NCI-H2196 treated with DMSO at 0.1 percent for 48 hours (cell line): ENCODE measurements at regions not wholly inside any gene's neighbourhood (a gene's known extent, or its start where the extent isn't known, plus 50 kb on each side); places are given as distances from the start of the nearest gene placed in this dataset.

Experiments used
- DNase-seq: peaks from one replicate; lab custom pipeline; 2025; ENCODE audit not compliant: unreplicated experiment; lab: John Stamatoyannopoulos, UW

- no peak for DNase-seq
These were observed 577.1 kb downstream of the PLPP3 start for GRCh38 chr1:56002231-56002630.

GRCh38 chr1:56000424-56000823 is 578.9 kb downstream of the PLPP3 start:
- no peak for DNase-seq

GRCh38 chr1:55997536-55997935 is 581.8 kb downstream of the PLPP3 start:
- DNase-seq: no peak

- no peak for DNase-seq
These were observed 585.6 kb downstream of the PLPP3 start for GRCh38 chr1:55993646-55994318.

- DNase-seq: no peak
These were observed 589.4 kb downstream of the PLPP3 start for GRCh38 chr1:55990007-55990406.

GRCh38 chr1:55988963-55989452 is 590.4 kb downstream of the PLPP3 start:
- DNase-seq: no peak

- no peak for DNase-seq
These were observed 591.7 kb downstream of the PLPP3 start for GRCh38 chr1:55987491-55988249.

GRCh38 chr1:55986003-55986402 is 593.4 kb downstream of the PLPP3 start:
- no peak for DNase-seq

GRCh38 chr1:55981010-55981650 is 598.2 kb downstream of the PLPP3 start:
- no peak for DNase-seq

GRCh38 chr1:55980582-55980981 is 598.8 kb downstream of the PLPP3 start:
- DNase-seq: no peak

- DNase-seq: no peak
These were observed 604.5 kb downstream of the PLPP3 start for GRCh38 chr1:55974714-55975441.

GRCh38 chr1:55970526-55971110 is 608.7 kb downstream of the PLPP3 start:
- DNase-seq: no peak

- no peak for DNase-seq
These were observed 610.0 kb downstream of the PLPP3 start for GRCh38 chr1:55969322-55969721.

GRCh38 chr1:55968661-55969060 is 610.7 kb downstream of the PLPP3 start:
- DNase-seq: no peak

- DNase-seq: no peak
These were observed 613.3 kb downstream of the PLPP3 start for GRCh38 chr1:55965981-55966461.

GRCh38 chr1:55962472-55962871 is 616.9 kb downstream of the PLPP3 start:
- DNase-seq: no peak

- DNase-seq: no peak
These were observed 620.2 kb downstream of the PLPP3 start for GRCh38 chr1:55959136-55959548.

- no peak for DNase-seq
These were observed 620.9 kb downstream of the PLPP3 start for GRCh38 chr1:55958498-55958897.

GRCh38 chr1:55957276-55957675 is 622.1 kb downstream of the PLPP3 start:
- DNase-seq: no peak

GRCh38 chr1:55955016-55955621 is 624.2 kb downstream of the PLPP3 start:
- DNase-seq: no peak
